HL-60 (cell line): ENCODE measurements at regions not wholly inside any gene's neighbourhood (a gene's known extent, or its start where the extent isn't known, plus 50 kb on each side); places are given as distances from the start of the nearest gene placed in this dataset.
"Not testable (repeated sequence)": the region's sequence is repeated elsewhere in the genome, so short reads cannot be mapped to it uniquely, and the experiment has no call there.

Source experiments
- DNase-seq, 2 experiments: peaks; one replicate each; pipeline ENCODE4 v3.0.0-alpha.2; 2010 to 2020; ENCODE audit warnings: low read depth in 1 of 2, low spot score in 1 of 2
- H3K27ac ChIP-seq: fragments of 250-450 bp; sonication (Bioruptor Pico); replicated peaks from 2 replicates; pipeline ENCODE4 v1.5.1; 2020; ENCODE audit warnings: mild to moderate bottlenecking, moderate library complexity
- H3K27me3 ChIP-seq: fragments of 250-450 bp; sonication (Bioruptor Pico); 2 replicates; pipeline ENCODE4 v1.5.1; 2021; ENCODE audit warnings: mild to moderate bottlenecking, moderate library complexity; ENCODE audit not compliant: insufficient read depth, poor library complexity, severe bottlenecking
- H3K4me3 ChIP-seq: replicated peaks from 2 replicates; pipeline ENCODE4 v1.5.1; 2011; ENCODE audit warnings: mild to moderate bottlenecking, control low read depth, low read length; ENCODE audit not compliant: insufficient read depth
- GABPA ChIP-seq: IDR thresholded peaks from 2 replicates; pipeline ENCODE4 v1.6.1; 2012; ENCODE audit warnings: low read depth
- POLR2AphosphoS5 ChIP-seq: IDR thresholded peaks from 2 replicates; pipeline ENCODE4 v1.6.1; 2012; ENCODE audit warnings: low read depth
- REST ChIP-seq: IDR thresholded peaks from 2 replicates; pipeline ENCODE4 v1.6.1; 2012; ENCODE audit warnings: low read depth; ENCODE audit not compliant: insufficient replicate concordance
- SPI1 ChIP-seq: IDR thresholded peaks from 2 replicates; pipeline ENCODE4 v1.6.1; 2012; ENCODE audit warnings: low read depth, mild to moderate bottlenecking, borderline replicate concordance
- TF ChIP-seq, protein P1 (sequence below): IDR thresholded peaks from one replicate; pipeline ENCODE4 v1.5.1; 2011; ENCODE audit warnings: low read length, control low read depth, inconsistent platforms; ENCODE audit not compliant: insufficient read depth

DNA sequence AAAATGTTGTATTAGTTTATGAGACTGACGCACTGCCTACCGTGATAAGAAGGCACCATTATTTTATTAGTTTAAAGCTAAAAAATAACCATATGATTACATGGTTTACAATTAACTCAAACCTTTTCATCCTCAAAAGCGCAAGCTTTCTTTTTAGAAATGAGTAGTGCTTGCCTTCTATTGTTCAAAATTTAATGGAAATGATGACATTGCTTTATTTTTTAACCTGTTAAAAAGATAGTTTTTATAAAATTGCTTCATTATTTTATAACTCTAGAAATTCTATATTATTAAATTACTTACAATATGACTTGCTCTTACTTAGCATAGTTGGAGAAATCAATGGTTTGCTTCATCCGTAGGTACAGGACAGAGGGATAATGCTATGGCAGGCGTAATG lies 78.7 kb upstream of the HDDC2 start:
- DNase-seq, result no peak
- Histone ChIP-seq H3K4me3 (no peak overlapping the region), H3K27me3 (no peaks in the 10 kb centered on the region), H3K27ac (no peak overlapping the region)
- TF ChIP-seq REST (no peak), SPI1 (no peak), GABPA (no peak), POLR2AphosphoS5 (no peak)
- TF ChIP-seq, protein P1, sequence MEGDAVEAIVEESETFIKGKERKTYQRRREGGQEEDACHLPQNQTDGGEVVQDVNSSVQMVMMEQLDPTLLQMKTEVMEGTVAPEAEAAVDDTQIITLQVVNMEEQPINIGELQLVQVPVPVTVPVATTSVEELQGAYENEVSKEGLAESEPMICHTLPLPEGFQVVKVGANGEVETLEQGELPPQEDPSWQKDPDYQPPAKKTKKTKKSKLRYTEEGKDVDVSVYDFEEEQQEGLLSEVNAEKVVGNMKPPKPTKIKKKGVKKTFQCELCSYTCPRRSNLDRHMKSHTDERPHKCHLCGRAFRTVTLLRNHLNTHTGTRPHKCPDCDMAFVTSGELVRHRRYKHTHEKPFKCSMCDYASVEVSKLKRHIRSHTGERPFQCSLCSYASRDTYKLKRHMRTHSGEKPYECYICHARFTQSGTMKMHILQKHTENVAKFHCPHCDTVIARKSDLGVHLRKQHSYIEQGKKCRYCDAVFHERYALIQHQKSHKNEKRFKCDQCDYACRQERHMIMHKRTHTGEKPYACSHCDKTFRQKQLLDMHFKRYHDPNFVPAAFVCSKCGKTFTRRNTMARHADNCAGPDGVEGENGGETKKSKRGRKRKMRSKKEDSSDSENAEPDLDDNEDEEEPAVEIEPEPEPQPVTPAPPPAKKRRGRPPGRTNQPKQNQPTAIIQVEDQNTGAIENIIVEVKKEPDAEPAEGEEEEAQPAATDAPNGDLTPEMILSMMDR, result no peak

- H3K4me3 ChIP-seq, result not testable (repeated sequence)
Measured at GRCh38 chr6:125386337-125386736, 84.6 kb upstream of the HDDC2 start.

DNA sequence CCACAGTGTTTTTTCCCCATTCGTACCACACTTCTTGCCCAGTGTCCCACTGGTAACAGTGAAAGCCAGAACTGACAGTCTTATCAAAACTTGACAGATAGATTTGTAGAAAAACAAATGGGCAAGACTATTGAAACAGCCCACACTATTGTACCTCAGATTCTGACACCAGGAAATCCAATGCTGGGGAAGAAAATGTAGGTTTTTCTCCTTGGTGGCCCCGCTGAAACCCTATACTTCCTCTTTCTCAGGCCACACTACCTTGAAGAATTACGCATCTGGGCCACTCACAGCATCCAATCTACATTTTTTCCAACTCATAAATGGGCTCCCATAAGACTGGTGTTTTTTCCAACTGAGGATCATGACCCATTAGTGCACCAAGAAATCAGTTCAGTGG lies 90.9 kb upstream of the HDDC2 start:
- H3K27ac ChIP-seq, result no peak overlapping the region
- H3K4me3 ChIP-seq, result no peak overlapping the region
- TF ChIP-seq SPI1 (no peak), GABPA (no peak), REST (no peak), POLR2AphosphoS5 (no peak)
- TF ChIP-seq, protein P1, result no peak
- H3K27me3 ChIP-seq, result no peaks in the 10 kb centered on the region
- no peak for DNase-seq

More at GRCh38 chr6:125386337-125386736, 84.6 kb upstream of the HDDC2 start:
- not testable (repeated sequence) for H3K27ac ChIP-seq, DNase-seq, H3K27me3 ChIP-seq

DNA sequence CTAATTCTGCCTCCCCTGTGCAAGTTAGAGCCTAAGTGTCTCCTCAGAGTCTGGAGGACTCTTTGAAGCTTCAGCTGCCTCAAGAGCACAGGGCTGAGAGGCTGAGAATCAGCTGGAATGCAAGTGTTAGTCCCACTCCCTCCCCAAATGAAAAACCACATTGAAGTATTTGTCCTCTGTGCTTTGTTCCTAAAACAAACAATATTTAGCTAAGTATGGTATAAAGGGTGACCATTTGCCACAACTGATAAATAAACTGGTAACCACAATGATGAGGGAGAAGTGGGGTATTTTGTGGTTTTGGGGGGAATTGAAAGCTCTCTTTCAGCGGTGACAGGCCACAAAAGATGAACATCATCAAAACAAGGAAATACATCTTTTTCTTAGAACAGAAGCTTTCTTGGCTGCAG lies 91.7 kb upstream of the HDDC2 start:
- H3K27me3 ChIP-seq, result no peaks in the 10 kb centered on the region
- TF ChIP-seq REST (no peak), GABPA (no peak), SPI1 (no peak), POLR2AphosphoS5 (no peak)
- TF ChIP-seq, protein P1, result no peak
- no peak overlapping the region for H3K27ac ChIP-seq
- H3K4me3 ChIP-seq, result no peak overlapping the region
- DNase-seq, result no peak
